ENCODE measurements at regions not wholly inside any gene's neighbourhood (a gene's known extent, or its start where the extent isn't known, plus 50 kb on each side); places are given as distances from the start of the nearest gene placed in this dataset.

- no peaks in the 10 kb centered on the region for H3K36me3 Mint-ChIP-seq
- no peak overlapping the region for H3K27ac Mint-ChIP-seq
- ChIA-PET CTCF (no interaction called here), POLR2A (no interaction called here)
- H3K4me1 Mint-ChIP-seq (ENCODE audit: low read depth), result no peaks in the 10 kb centered on the region
- intact Hi-C loops (cut with micrococcal nuclease), result no loop called here
- no peaks in the 10 kb centered on the region for H3K9me3 Mint-ChIP-seq
- H3K27me3 Mint-ChIP-seq, result no peaks in the 10 kb centered on the region
- no peak for DNase-seq
- H3K4me3 Mint-ChIP-seq, result no peak overlapping the region
These were observed 485.8 kb upstream of the CITED2 start for GRCh38 chr6:139860203-139860602.

DNA sequence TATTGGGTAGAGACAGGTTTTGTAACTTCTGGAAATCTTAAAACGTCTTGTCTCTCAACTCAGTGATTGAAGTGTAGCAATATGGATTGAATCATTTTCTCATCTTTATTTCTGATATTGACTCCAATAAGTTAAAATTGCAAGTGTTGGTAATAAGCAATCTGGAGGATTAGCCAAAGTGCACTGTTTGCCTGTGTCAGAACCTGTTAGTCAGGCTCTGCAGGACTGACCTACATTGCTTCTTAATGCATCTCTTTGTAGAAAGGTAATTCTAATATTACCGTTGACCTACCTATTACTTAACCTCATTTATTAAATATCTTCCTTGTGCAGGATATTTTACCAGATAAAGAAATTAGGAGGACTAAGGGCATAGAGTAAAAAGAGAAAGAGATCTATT is 484.0 kb upstream of the CITED2 start:
- no peak for DNase-seq
- H3K4me3 Mint-ChIP-seq, result no peak overlapping the region

GRCh38 chr6:139857143-139857542 is 482.7 kb upstream of the CITED2 start:
- H3K4me1 Mint-ChIP-seq (ENCODE audit: low read depth), result no peaks in the 10 kb centered on the region
- no peaks in the 10 kb centered on the region for H3K9me3 Mint-ChIP-seq
- H3K27me3 Mint-ChIP-seq, result peaks cover 2% of the 10 kb centered on the region
- no peak overlapping the region for H3K4me3 Mint-ChIP-seq
- H3K27ac Mint-ChIP-seq, result no peak overlapping the region
- intact Hi-C loops (cut with micrococcal nuclease), result no loop called here
- no peak for DNase-seq
- ChIA-PET CTCF (no interaction called here), POLR2A (no interaction called here)
- H3K36me3 Mint-ChIP-seq, result no peaks in the 10 kb centered on the region

More for the DNA sequence above, 484.0 kb upstream of the CITED2 start:
- no peaks in the 10 kb centered on the region for H3K36me3 Mint-ChIP-seq
- CTCF ChIA-PET, result no interaction called here
- intact Hi-C loops (cut with micrococcal nuclease), result no loop called here
- POLR2A ChIA-PET, result no interaction called here
- H3K27ac Mint-ChIP-seq, result no peak overlapping the region
- no peaks in the 10 kb centered on the region for H3K4me1 Mint-ChIP-seq (ENCODE audit: low read depth)
- H3K27me3 Mint-ChIP-seq, result peaks cover 2% of the 10 kb centered on the region
- no peaks in the 10 kb centered on the region for H3K9me3 Mint-ChIP-seq

DNA sequence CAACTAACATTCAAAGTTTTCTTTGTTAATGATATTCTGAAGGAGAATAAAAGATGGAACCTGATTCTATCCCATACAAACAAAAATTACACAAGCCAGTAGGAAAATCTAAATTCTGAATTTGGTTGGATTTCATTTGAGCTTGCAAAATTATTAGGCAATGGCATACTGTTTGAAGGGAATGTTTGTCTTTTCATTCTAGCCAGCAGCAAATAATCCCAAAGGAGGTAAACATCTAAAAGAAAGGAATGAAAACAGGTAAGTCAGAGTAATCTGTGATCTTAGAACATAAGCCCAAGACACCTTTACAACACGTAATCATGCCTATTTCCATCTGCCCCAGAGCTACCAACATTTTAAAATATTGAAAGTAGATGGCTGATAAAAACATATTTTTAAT is 482.1 kb upstream of the CITED2 start:
- POLR2A ChIA-PET, result no interaction called here
- Mint-ChIP-seq H3K27ac (no peak overlapping the region), H3K4me1 (ENCODE audit: low read depth) (no peaks in the 10 kb centered on the region), H3K36me3 (no peaks in the 10 kb centered on the region), H3K27me3 (peaks cover 2% of the 10 kb centered on the region), H3K4me3 (no peak overlapping the region), H3K9me3 (no peaks in the 10 kb centered on the region)
- intact Hi-C loops (cut with micrococcal nuclease), result no loop called here
- DNase-seq, result no peak
- CTCF ChIA-PET, result no interaction called here

GRCh38 chr6:139855671-139856311 is 481.3 kb upstream of the CITED2 start:
- no peak for DNase-seq
- Mint-ChIP-seq H3K4me1 (ENCODE audit: low read depth) (no peaks in the 10 kb centered on the region), H3K27ac (no peak overlapping the region), H3K27me3 (peaks cover 2% of the 10 kb centered on the region), H3K9me3 (no peaks in the 10 kb centered on the region), H3K4me3 (no peak overlapping the region), H3K36me3 (no peaks in the 10 kb centered on the region)
- POLR2A ChIA-PET, result no interaction called here
- intact Hi-C loops (cut with micrococcal nuclease), result no loop called here
- CTCF ChIA-PET, result no interaction called here

DNA sequence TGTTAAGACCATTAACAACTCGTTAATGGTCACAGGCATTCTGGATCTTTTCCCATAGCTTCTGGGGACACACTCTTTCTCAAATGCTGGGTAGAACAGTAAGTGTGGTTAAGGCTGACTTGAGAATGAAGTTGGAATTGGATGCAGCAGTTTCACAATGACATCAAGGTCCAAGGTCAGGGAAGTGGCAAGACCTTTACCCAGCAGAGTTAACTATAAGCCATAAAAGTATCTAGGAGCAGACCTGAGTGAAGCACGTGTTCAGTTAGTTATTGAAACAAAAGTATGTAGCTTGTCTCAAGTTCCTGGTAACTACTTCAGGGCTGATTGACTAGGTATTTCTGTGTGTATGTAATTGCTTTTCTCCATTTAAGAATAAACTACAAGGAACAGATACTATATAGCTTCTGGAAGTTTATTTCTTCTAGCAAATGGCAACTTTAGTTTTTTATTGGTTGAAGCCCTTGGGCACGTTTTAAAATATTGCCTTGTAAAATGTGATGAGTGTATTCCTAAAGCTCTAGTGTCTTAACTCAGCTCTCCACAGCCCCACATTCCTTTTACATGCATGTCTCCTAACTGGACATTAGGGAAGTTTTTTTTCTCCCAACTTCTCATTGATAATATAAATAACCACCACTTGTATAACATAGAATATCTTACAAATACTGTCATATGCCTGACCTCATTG is 479.0 kb upstream of the CITED2 start:
- ChIA-PET CTCF (interaction anchor here (1.1 to 1.5 kb wide), 2 partner anchors 13 to 484 kb away, joined by 3 read pairs; no protein-coding TSS in a partner anchor), POLR2A (no interaction called here)
- Mint-ChIP-seq H3K4me1 (ENCODE audit: low read depth) (no peaks in the 10 kb centered on the region), H3K9me3 (peaks cover 5% of the 10 kb centered on the region), H3K27ac (no peak overlapping the region), H3K4me3 (no peak overlapping the region), H3K36me3 (no peaks in the 10 kb centered on the region), H3K27me3 (peaks cover 2% of the 10 kb centered on the region)
- intact Hi-C loops (cut with micrococcal nuclease), result no loop called here
- no peak for DNase-seq

DNA sequence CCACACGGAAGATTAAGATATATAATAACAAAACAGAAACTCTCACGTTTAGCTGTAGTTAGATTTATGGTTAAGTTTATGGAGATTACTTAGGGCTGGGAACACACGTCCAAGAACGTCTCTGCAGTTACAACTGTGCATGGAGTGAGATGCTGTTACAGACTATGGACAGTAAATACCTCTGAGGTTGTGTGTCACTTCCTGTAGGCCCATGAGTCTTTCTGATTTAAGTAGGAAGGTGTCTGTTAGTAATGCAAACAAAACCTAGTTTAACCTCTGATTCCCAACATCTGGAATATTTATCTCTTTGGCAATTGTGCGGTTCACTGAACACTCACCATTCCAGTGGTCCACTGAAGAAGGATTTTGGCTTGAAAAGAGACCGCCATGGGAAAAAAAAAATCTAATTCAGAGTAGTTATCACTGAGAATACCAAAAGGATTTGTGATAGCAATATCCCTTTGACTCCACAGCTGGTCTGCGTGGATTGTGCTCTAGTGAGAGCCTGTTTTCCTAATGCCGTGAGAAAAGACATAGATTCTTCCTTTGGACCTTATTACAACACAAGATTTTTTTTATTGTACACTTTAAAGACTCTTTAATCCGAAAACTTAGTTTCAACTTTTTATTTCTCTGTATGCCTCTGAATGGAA is 478.2 kb upstream of the CITED2 start:
- Mint-ChIP-seq H3K9me3 (peaks cover 5% of the 10 kb centered on the region), H3K27ac (no peak overlapping the region), H3K27me3 (peaks cover 2% of the 10 kb centered on the region), H3K36me3 (no peaks in the 10 kb centered on the region), H3K4me3 (no peak overlapping the region), H3K4me1 (ENCODE audit: low read depth) (no peaks in the 10 kb centered on the region)
- intact Hi-C loops (cut with micrococcal nuclease), result no loop called here
- DNase-seq, result no peak
- ChIA-PET CTCF (no interaction called here), POLR2A (no interaction called here)

DNA sequence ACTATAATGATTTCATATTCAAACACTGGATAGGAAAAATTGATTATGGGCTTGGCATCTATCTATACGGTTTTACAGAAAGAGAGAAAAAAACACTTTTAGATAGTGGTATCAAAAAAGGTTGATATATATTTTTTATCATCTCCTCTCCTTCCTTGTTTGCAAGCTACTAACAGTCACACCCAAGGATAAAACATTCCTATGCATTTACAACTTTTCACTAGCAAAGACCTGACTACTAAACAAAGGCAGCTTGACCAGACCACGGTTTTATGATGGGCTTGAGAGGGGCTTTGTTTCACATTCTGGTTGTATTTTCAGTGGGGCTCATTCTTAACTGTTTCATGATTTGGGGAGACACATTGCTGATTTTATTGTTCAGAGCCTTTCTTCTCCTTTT is 477.6 kb upstream of the CITED2 start:
- Mint-ChIP-seq H3K4me3 (no peak overlapping the region), H3K27me3 (peaks cover 2% of the 10 kb centered on the region), H3K27ac (no peak overlapping the region), H3K9me3 (peaks cover 5% of the 10 kb centered on the region), H3K4me1 (ENCODE audit: low read depth) (no peaks in the 10 kb centered on the region), H3K36me3 (no peaks in the 10 kb centered on the region)
- ChIA-PET POLR2A (no interaction called here), CTCF (no interaction called here)
- intact Hi-C loops (cut with micrococcal nuclease), result no loop called here
- DNase-seq, result no peak

GRCh38 chr6:139851206-139851605 is 476.8 kb upstream of the CITED2 start:
- Mint-ChIP-seq H3K27ac (no peak overlapping the region), H3K4me1 (ENCODE audit: low read depth) (no peaks in the 10 kb centered on the region), H3K36me3 (no peaks in the 10 kb centered on the region), H3K9me3 (peaks cover 5% of the 10 kb centered on the region), H3K4me3 (no peak overlapping the region), H3K27me3 (peaks cover 2% of the 10 kb centered on the region)
- ChIA-PET CTCF (interaction anchor here (0.6 kb wide), 1 partner anchor 46 kb away, joined by 3 read pairs; no protein-coding TSS in a partner anchor), POLR2A (no interaction called here)
- no peak for DNase-seq
- intact Hi-C loops (cut with micrococcal nuclease), result no loop called here

- Mint-ChIP-seq H3K36me3 (no peaks in the 10 kb centered on the region), H3K4me3 (no peak overlapping the region), H3K9me3 (peaks cover 5% of the 10 kb centered on the region), H3K27ac (no peak overlapping the region), H3K4me1 (ENCODE audit: low read depth) (no peaks in the 10 kb centered on the region), H3K27me3 (peaks cover 2% of the 10 kb centered on the region)
- CTCF ChIA-PET, result interaction anchor here (0.6 to 1.1 kb wide), 2 partner anchors 31 to 46 kb away, joined by 3 read pairs; no protein-coding TSS in a partner anchor
- POLR2A ChIA-PET, result no interaction called here
- intact Hi-C loops (cut with micrococcal nuclease), result no loop called here
- DNase-seq, result no peak
These were observed 476.1 kb upstream of the CITED2 start for GRCh38 chr6:139850512-139850911.

GRCh38 chr6:139847457-139847813 is 473.0 kb upstream of the CITED2 start:
- CTCF ChIA-PET, result no interaction called here
- Mint-ChIP-seq H3K27me3 (no peaks in the 10 kb centered on the region), H3K4me1 (ENCODE audit: low read depth) (no peaks in the 10 kb centered on the region), H3K9me3 (peaks cover 5% of the 10 kb centered on the region), H3K4me3 (no peak overlapping the region), H3K36me3 (no peaks in the 10 kb centered on the region), H3K27ac (no peak overlapping the region)
- intact Hi-C loops (cut with micrococcal nuclease), result no loop called here
- DNase-seq, result no peak
- POLR2A ChIA-PET, result no interaction called here

DNA sequence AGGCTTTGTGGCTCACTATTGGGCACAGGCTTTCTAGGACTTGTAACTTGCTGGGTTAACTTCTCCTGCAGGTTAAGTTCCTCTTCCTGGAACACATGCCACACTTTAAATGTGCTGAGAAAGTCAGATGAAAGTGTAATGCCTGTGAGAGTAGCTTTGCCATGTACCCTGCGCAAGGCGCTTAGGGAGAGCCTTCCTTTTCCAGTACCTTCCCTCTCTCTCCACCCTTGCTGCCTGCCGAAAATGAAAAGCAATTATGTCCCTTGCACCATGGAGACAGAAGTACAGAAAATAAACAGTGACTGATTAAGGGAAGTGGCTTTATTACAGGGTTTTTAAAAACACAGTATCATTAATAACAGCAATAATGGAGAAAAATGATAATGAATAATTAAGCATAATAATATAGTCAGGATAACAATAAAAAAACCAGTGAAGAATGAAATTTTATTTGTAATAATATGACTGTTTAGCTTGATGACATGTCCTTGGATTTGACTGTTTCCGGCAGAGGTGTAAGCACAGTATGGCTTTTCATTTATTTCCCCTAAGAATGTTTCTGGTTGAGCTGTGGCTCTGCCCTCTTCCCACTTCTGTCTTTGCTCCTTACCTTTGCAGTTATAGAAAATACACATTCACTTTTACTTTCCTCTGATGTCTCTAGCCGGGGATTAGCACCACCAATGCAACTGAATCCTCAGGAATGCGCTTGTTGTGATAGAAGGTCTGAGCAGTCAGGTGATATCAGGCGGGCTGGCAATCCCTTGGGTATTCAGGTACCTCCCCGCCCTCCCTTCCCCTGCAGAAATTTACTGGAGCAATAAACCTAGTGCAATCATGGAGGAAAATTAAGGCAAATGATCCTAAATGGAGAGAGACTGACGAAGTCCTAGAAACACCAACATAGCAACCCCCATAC is 472.3 kb upstream of the CITED2 start:
- peaks cover 5% of the 10 kb centered on the region for H3K9me3 Mint-ChIP-seq
- no peak overlapping the region for H3K27ac Mint-ChIP-seq
- DNase-seq, result no peak
- no peak overlapping the region for H3K4me3 Mint-ChIP-seq
- no peaks in the 10 kb centered on the region for H3K4me1 Mint-ChIP-seq (ENCODE audit: low read depth)
- H3K36me3 Mint-ChIP-seq, result no peaks in the 10 kb centered on the region
- H3K27me3 Mint-ChIP-seq, result no peaks in the 10 kb centered on the region
- intact Hi-C loops (cut with micrococcal nuclease), result no loop called here
- POLR2A ChIA-PET, result no interaction called here
- CTCF ChIA-PET, result no interaction called here
